Adrenal gland (tissue), 9 donors: ENCODE measurements at regions not wholly inside any gene's neighbourhood (a gene's known extent, or its start where the extent isn't known, plus 50 kb on each side); places are given as distances from the start of the nearest gene placed in this dataset.

Source experiments
- DNase-seq, 7 donors: peaks; one replicate each; pipeline ENCODE4 v3.0.0-alpha.2; 2019 to 2020
- H3K27ac ChIP-seq, 5 donors: fragments of 200-600 bp; sonication (generic) in 4 of 5; 1 replicate in 3 of 5; 2 replicates in 2 of 5; pipeline versions ENCODE4 v1.5.1 to v1.8.0; 2016 to 2020; ENCODE audit warnings: mild to moderate bottlenecking in 1 of 5
- H3K27me3 ChIP-seq: fragments of 200-600 bp; 2 replicates; pipeline ENCODE4 v1.8.0; 2021
- H3K36me3 ChIP-seq, 2 donors: fragments of 200-600 bp; replicated peaks in 1 of 2; 1 replicate in 1 of 2; 2 replicates in 1 of 2; pipeline versions ENCODE4 v1.5.1 to v1.8.0; 2018 to 2022
- H3K4me1 ChIP-seq, 2 donors: fragments of 200-600 bp; replicated peaks in 1 of 2; 1 replicate in 1 of 2; 2 replicates in 1 of 2; pipeline versions ENCODE4 v1.5.1 to v1.8.0; 2018 to 2021
- H3K4me3 ChIP-seq, 4 donors: fragments of 200-600 bp; sonication (generic) in 3 of 4; one replicate each; pipeline ENCODE4 v1.5.1; 2016 to 2018
- H3K9me3 ChIP-seq, 3 donors: fragments of 200-600 bp; sonication (generic) in 1 of 3; replicated peaks in 1 of 3; 1 replicate in 2 of 3; 2 replicates in 1 of 3; pipeline versions ENCODE4 v1.5.1 to v1.8.0; 2016 to 2021
- POLR2A ChIP-seq, 2 donors: fragments of 450-650 bp; IDR thresholded peaks; one replicate each; pipeline ENCODE4 v1.6.1; 2017; ENCODE audit warnings: antibody characterized with exemption in 2 of 2, mild to moderate bottlenecking in 2 of 2, moderate library complexity in 1 of 2
- WGBS, 4 donors: extraction: QIAGEN DNeasy Blood & Tissue Kit in 2 of 4; methylation state at CpG; one replicate each; pipeline versions ENCODE4 v1.1.5 to v1.1.7; 2013 to 2017; 5-methylcytosine and 5-hydroxymethylcytosine counted together
- intact Hi-C, 2 donors: fragments of 100-400 bp; cut with DNase I; formaldehyde crosslinking; loops; one replicate each; pipeline versions ENCODE4 v1.14.1 to v1.15.0; 2022 to 2023
- TF ChIP-seq, protein P1 (sequence below), 6 experiments: fragments of 450-650 bp in 4 of 6; fragments of 200-600 bp in 2 of 6; sonication (generic) in 1 of 6; IDR thresholded peaks; 1 replicate in 5 of 6; 2 replicates in 1 of 6; pipeline versions ENCODE4 v1.5.1 to v1.8.0; 2016 to 2021; ENCODE audit warnings: antibody characterized with exemption in 6 of 6, mild to moderate bottlenecking in 2 of 6, moderate library complexity in 1 of 6
- donor health status: healthy with polysubstance abuse.
- donor health status: Bipolar disorder and iron deficiency.
- donor health status: DM: yes; HTN: yes; CAD: no.
- donor health status: DM: no; HTN: no; CAD: no.
- donor health status: DM: no; HTN: no; CAD: no.

DNA sequence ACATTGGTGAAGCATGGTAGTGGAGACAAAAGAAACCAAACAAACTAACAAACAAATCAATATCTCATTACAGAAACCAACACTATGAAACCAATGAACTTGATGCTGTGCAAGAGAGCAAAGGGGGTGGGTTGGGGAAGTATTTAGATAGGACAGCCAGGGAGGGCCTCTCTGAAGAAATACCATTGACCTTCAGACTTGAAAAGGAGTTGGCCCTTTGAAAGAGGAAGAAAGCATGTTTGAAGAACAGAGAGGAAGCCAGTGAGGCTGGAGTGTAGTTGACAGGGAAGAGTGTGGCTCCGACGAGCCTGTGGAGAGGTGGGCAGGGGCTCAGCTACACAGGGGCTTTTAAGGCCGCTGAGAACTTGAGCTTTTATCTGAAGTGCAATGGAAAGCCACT is 151.0 kb upstream of the GATA6 start:
- no peak for TF ChIP-seq POLR2A (IDR thresholded peaks at IDR 0.05)
- TF ChIP-seq, protein P1, sequence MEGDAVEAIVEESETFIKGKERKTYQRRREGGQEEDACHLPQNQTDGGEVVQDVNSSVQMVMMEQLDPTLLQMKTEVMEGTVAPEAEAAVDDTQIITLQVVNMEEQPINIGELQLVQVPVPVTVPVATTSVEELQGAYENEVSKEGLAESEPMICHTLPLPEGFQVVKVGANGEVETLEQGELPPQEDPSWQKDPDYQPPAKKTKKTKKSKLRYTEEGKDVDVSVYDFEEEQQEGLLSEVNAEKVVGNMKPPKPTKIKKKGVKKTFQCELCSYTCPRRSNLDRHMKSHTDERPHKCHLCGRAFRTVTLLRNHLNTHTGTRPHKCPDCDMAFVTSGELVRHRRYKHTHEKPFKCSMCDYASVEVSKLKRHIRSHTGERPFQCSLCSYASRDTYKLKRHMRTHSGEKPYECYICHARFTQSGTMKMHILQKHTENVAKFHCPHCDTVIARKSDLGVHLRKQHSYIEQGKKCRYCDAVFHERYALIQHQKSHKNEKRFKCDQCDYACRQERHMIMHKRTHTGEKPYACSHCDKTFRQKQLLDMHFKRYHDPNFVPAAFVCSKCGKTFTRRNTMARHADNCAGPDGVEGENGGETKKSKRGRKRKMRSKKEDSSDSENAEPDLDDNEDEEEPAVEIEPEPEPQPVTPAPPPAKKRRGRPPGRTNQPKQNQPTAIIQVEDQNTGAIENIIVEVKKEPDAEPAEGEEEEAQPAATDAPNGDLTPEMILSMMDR (IDR thresholded peaks at IDR 0.05), result no peak
- no peak for DNase-seq
- Histone ChIP-seq H3K36me3 (no peaks in the 10 kb centered on the region), H3K4me1 (no peaks in the 10 kb centered on the region), H3K27me3 (no peaks in the 10 kb centered on the region), H3K27ac (no peak overlapping the region), H3K9me3 (no peaks in the 10 kb centered on the region), H3K4me3 (no peak overlapping the region)
- 62 to 75% (median 68%) methylated on average over 3 of the region's 3 CpGs for WGBS, 4 donors
- intact Hi-C loops, result no loop called here

DNA sequence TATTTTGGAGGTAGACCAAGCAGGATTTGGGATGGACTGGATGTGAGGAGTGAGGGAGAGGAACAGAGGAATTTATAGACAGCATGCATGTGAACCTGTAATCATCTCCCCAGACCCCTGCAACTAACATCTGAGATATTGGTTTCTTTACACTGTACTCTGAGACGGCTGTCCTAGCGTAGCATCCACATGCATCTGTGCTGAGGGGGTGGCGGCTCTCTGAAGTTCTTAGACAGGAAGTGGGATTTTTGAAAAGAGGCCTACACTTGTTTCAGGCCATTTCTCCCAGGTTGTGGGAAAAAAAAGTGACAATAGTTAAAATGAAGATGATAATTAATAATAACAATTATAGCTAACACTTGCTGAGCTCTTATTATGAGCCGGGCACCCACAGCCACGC is 150.2 kb upstream of the GATA6 start:
- H3K4me3 ChIP-seq, result no peak overlapping the region
- no peaks in the 10 kb centered on the region for H3K4me1 ChIP-seq
- no peak for DNase-seq
- 93 to 99% (median 96%) methylated on average over 5 of the region's 5 CpGs for WGBS, 4 donors
- TF ChIP-seq POLR2A (IDR thresholded peaks at IDR 0.05), result no peak
- TF ChIP-seq, protein P1 (IDR thresholded peaks at IDR 0.05), result no peak
- H3K36me3 ChIP-seq, result no peaks in the 10 kb centered on the region
- H3K9me3 ChIP-seq, result no peaks in the 10 kb centered on the region
- intact Hi-C loops, result no loop called here
- H3K27me3 ChIP-seq, result no peaks in the 10 kb centered on the region
- H3K27ac ChIP-seq, result no peak overlapping the region

DNA sequence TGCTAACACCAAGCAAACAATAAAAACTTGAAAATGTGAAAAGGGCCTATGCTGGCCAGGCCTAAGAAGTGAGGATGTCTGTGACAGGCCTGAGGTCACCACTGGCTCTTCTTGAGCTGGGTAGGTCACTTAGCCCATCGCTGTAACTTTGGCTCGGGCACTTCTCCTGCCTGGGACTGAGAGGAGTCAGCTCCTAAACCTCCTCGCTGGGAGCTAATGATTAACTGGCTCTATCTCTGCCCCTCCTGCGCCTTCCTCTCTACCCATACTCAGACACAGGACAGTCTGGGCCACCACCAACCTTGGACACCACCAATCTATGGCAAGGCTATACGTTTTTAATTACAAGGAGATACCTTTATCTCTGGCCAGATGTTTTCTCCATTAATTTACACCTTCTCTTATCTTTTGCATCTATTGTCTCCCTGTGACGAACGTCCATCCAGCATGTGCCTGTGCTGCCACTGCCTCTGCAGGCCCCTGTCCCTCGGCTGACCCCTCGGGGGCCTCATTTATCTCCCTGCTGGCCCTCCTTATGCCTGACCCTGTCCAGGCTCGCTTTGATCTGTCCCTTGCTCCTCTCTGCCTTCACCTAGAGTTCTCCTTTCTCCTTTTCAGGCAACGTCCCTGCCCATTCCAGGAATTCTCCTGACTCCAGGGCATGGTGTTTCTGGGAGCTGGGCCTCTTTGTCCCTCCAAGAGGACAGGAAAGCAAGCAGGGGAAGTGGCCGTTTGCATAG is 149.1 kb upstream of the GATA6 start:
- 89 to 92% (median 90%) methylated on average over 12 of the region's 12 CpGs for whole genome bisulfite sequencing, 4 donors
- intact Hi-C loops, result no loop called here
- no peak for DNase-seq
- Histone ChIP-seq H3K4me3 (no peak overlapping the region), H3K36me3 (no peaks in the 10 kb centered on the region), H3K4me1 (no peaks in the 10 kb centered on the region), H3K27me3 (no peaks in the 10 kb centered on the region), H3K27ac (no peak overlapping the region), H3K9me3 (no peaks in the 10 kb centered on the region)
- TF ChIP-seq, protein P1 (IDR thresholded peaks at IDR 0.05), result no peak
- TF ChIP-seq POLR2A (IDR thresholded peaks at IDR 0.05), result no peak

DNA sequence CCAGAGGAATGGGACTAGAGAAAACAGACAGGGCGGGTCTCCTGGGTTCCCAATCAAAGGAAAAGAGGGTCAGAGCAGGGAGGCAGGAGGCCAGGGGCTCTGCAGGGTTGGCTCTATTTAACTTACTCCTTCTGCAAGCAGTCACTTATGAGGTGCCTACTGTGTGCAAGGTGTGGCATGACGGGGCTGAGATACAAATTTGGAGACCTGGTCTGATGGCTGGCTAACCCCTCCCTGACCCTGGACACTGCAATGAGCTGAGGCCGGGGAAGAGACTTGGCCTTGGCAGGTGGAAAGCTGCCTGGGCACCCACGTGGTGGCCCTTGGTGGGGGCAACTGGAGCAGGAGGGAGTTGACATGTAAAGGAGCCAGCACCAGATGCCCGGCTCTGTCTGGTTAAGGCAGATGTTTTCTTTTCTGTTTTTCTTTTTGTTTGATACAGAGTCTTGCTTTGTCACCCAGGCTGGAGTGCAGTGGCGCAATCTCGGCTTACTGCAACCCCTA is 148.5 kb upstream of the GATA6 start:
- intact Hi-C loops, result no loop called here
- TF ChIP-seq, protein P1 (IDR thresholded peaks at IDR 0.05), result no peak
- no peak for TF ChIP-seq POLR2A (IDR thresholded peaks at IDR 0.05)
- 67 to 84% (median 70%) methylated on average over 6 to 7 of the region's 7 CpGs for WGBS, 4 donors

More for the DNA sequence above, 148.5 kb upstream of the GATA6 start:
- H3K36me3 ChIP-seq, result no peaks in the 10 kb centered on the region
- no peak overlapping the region for H3K27ac ChIP-seq
- H3K27me3 ChIP-seq, result no peaks in the 10 kb centered on the region
- H3K4me1 ChIP-seq, result peaks cover 0 to under 1% of the 10 kb centered on the region in 2 donors
- no peaks in the 10 kb centered on the region for H3K9me3 ChIP-seq
- DNase-seq, result peak in 4 of 7 donors; percentile 20 to 33 (median 24)
- H3K4me3 ChIP-seq, result no peak overlapping the region
